GM23338 (cell line): ENCODE measurements at regions not wholly inside any gene's neighbourhood (a gene's known extent, or its start where the extent isn't known, plus 50 kb on each side); places are given as distances from the start of the nearest gene placed in this dataset.
"Not testable (repeated sequence)": the region's sequence is repeated elsewhere in the genome, so short reads cannot be mapped to it uniquely, and the experiment has no call there.

Source experiments
- CREB1 ChIP-seq: fragments of 250-450 bp; sonication (Bioruptor Pico); IDR thresholded peaks from 2 replicates; pipeline ENCODE4 v1.5.0; 2020; ENCODE audit warnings: low read depth, mild to moderate bottlenecking, moderate library complexity
- CTCF ChIP-seq, 2 experiments: fragments of 200-600 bp in 1 of 2; sonication (generic) in 1 of 2; conservative IDR thresholded peaks; 2 replicates each; pipeline versions ENCODE4 v1.5.1 to v1.6.1; 2016 to 2017; ENCODE audit warnings: antibody characterized with exemption in 2 of 2, low read depth in 2 of 2, mild to moderate bottlenecking in 2 of 2, moderate library complexity in 1 of 2
- EZH2 ChIP-seq: fragments of 200-600 bp; sonication (generic); IDR thresholded peaks from one replicate; pipeline ENCODE4 v1.8.0; 2017; ENCODE audit warnings: antibody characterized with exemption, mild to moderate bottlenecking, low read depth; ENCODE audit not compliant: unreplicated experiment
- EZH2phosphoT487 ChIP-seq: fragments of 200-600 bp; sonication (generic); IDR thresholded peaks from one replicate; pipeline ENCODE4 v1.8.1; 2018; ENCODE audit warnings: antibody characterized with exemption; ENCODE audit not compliant: unreplicated experiment
- JUNB ChIP-seq: IDR thresholded peaks from one replicate; pipeline ENCODE4 v1.6.1; 2016; ENCODE audit warnings: antibody characterized with exemption; ENCODE audit not compliant: unreplicated experiment
- POLR2AphosphoS5 ChIP-seq: IDR thresholded peaks from 2 replicates; pipeline ENCODE4 v1.6.1; 2016; ENCODE audit warnings: antibody characterized with exemption, low read depth
- REST ChIP-seq: IDR thresholded peaks from one replicate; pipeline ENCODE4 v1.6.1; 2018; ENCODE audit warnings: antibody characterized with exemption; ENCODE audit not compliant: unreplicated experiment
- ZNF114 ChIP-seq: fragments of 250-450 bp; sonication (Bioruptor Pico); IDR thresholded peaks from 2 replicates; pipeline ENCODE4 v1.5.0; 2020; ENCODE audit warnings: mild to moderate bottlenecking, moderate library complexity
- ZNF462 ChIP-seq: fragments of 250-450 bp; sonication (Bioruptor Pico); IDR thresholded peaks from 2 replicates; pipeline ENCODE4 v1.5.0; 2020; ENCODE audit warnings: mild to moderate bottlenecking, moderate library complexity

GRCh38 chr1:224003896-224004295 is 110.0 kb upstream of the FBXO28 start:
- TF ChIP-seq CTCF (conservative IDR thresholded peaks at IDR 0.05; ENCODE audit: low read depth in 2 of 2); EZH2; REST; JUNB; ZNF462 (CRISPR knock-in tag); POLR2AphosphoS5; CREB1 (CRISPR knock-in tag); EZH2phosphoT487; ZNF114 (CRISPR knock-in tag): not testable (repeated sequence)
